ENCODE measurements at regions not wholly inside any gene's neighbourhood (a gene's known extent, or its start where the extent isn't known, plus 50 kb on each side); places are given as distances from the start of the nearest gene placed in this dataset.

DNA sequence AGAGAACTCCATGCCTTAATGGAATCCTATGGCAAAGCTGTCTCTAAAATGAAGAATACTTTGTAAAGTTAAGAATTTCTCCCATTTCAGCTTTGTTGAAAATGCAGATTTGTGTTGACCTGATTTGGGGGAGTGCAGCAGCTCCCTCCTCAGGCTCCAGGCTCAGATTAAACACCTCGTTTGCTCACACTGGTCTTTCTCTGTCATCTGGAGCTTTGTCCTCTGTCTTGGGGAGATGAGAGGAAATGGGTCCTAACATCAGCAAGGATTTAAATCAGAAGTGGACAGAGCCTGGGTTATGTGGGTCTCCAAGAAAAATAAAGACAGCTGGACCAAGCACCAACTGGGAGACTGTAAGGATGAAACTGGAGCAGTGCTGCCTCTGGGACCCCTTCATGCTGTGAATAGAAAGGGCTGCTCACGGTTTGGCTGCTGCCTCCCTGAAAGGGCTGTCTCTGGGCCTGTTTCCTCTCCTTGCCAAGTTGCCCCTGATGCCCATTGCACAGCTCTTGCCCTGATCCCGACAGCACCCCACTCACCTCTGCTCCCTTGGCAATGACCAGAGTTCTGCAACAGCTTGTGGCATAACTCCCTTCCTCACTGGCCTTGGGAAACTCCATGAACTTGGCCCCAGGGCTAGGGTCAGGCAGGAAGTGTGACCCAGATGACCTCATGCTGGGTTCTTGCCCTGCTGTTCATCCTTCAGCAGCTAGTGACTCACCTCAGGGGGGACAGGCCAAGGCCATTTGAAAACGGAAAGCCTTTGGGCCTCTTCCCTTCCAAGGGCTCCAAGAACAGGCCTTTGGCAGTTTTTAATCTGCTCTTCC, 197.2 kb downstream of the CYP26B1 start:
- TF ChIP-seq, protein P1, sequence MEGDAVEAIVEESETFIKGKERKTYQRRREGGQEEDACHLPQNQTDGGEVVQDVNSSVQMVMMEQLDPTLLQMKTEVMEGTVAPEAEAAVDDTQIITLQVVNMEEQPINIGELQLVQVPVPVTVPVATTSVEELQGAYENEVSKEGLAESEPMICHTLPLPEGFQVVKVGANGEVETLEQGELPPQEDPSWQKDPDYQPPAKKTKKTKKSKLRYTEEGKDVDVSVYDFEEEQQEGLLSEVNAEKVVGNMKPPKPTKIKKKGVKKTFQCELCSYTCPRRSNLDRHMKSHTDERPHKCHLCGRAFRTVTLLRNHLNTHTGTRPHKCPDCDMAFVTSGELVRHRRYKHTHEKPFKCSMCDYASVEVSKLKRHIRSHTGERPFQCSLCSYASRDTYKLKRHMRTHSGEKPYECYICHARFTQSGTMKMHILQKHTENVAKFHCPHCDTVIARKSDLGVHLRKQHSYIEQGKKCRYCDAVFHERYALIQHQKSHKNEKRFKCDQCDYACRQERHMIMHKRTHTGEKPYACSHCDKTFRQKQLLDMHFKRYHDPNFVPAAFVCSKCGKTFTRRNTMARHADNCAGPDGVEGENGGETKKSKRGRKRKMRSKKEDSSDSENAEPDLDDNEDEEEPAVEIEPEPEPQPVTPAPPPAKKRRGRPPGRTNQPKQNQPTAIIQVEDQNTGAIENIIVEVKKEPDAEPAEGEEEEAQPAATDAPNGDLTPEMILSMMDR (IDR thresholded peaks at IDR 0.05; ENCODE audit: poor library complexity), result no peak
- no peak for TF ChIP-seq EZH2 (IDR thresholded peaks at IDR 0.05; ENCODE audit: borderline replicate concordance)

Measured in hepatocyte (in vitro differentiated cells).